H1 (cell line): ENCODE measurements at regions not wholly inside any gene's neighbourhood (a gene's known extent, or its start where the extent isn't known, plus 50 kb on each side); places are given as distances from the start of the nearest gene placed in this dataset.

Experiments
- HDAC6 ChIP-seq: IDR thresholded peaks from one replicate; pipeline ENCODE4 v1.7.1; 2012; ENCODE audit warnings: low read depth, mild to moderate bottlenecking, inconsistent platforms, low read length, moderate library complexity
- RNF2 ChIP-seq: fragments of 200-900, 300-1000 bp; sonication (generic); IDR thresholded peaks from 2 replicates; pipeline ENCODE4 v1.7.1; 2016; ENCODE audit warnings: borderline replicate concordance, low read depth, mild to moderate bottlenecking, antibody characterized with exemption, low read length; ENCODE audit not compliant: poor library complexity, severe bottlenecking; ENCODE audit errors: missing control alignments

- TF ChIP-seq HDAC6 (no peak), RNF2 (no peak)
Measured at GRCh38 chr1:188166654-188167053, 1337.9 kb downstream of the PLA2G4A start (continued).
